H1 (cell line): ENCODE measurements at regions not wholly inside any gene's neighbourhood (a gene's known extent, or its start where the extent isn't known, plus 50 kb on each side); places are given as distances from the start of the nearest gene placed in this dataset.

ENCODE experiments used
- CTCF ChIA-PET: fragments of 300-600 bp; sonication (Branson Sonifier 250); formaldehyde crosslinking; loops from one replicate; lab custom pipeline; 2021; ENCODE audit not compliant: partially characterized antibody; lab: Charles Lee
- POLR2A ChIA-PET: fragments of 300-600 bp; sonication (Branson Sonifier 250); formaldehyde crosslinking; loops from one replicate; lab custom pipeline; 2021; ENCODE audit warnings: inconsistent platforms; ENCODE audit not compliant: partially characterized antibody; lab: Charles Lee
- DNase-seq, 2 experiments: peaks; one replicate each; pipeline versions ENCODE4 v3.0.0 to v3.0.0-alpha.2; 2010 to 2022; ENCODE audit warnings: low spot score in 2 of 2, low read depth in 1 of 2, mixed read lengths in 1 of 2
- FAIRE-seq: peaks from 2 replicates; lab custom pipeline; 2011; peaks lifted over from hg19 to GRCh38; lab: Jason Lieb, UNC
- H2AFZ ChIP-seq: 2 replicates; pipeline ENCODE4 v1.8.1; 2012; ENCODE audit warnings: low read length, inconsistent platforms
- H2AK5ac ChIP-seq: 2 replicates; pipeline ENCODE4 v1.6.1; 2013; ENCODE audit warnings: low read depth, low read length
- H2BK120ac ChIP-seq: replicated peaks from 2 replicates; pipeline ENCODE3; 2013; ENCODE audit warnings: low read depth, low read length, inconsistent platforms
- H2BK12ac ChIP-seq: 2 replicates; pipeline ENCODE4 v1.6.1; 2013; ENCODE audit warnings: low read depth, low read length
- H2BK15ac ChIP-seq: 2 replicates; pipeline ENCODE4 v1.6.1; 2013; ENCODE audit warnings: low read length
- H2BK20ac ChIP-seq: 2 replicates; pipeline ENCODE4 v1.6.1; 2013; ENCODE audit warnings: low read length
- H2BK5ac ChIP-seq: 2 replicates; pipeline ENCODE4 v1.6.1; 2013; ENCODE audit warnings: low read depth, low read length
- H3K14ac ChIP-seq: 2 replicates; pipeline ENCODE4 v1.6.1; 2013; ENCODE audit warnings: inconsistent platforms; ENCODE audit not compliant: insufficient read length
- H3K18ac ChIP-seq: 2 replicates; pipeline ENCODE4 v1.6.1; 2013; ENCODE audit warnings: low read length; ENCODE audit errors: extremely low read depth
- H3K23ac ChIP-seq: 2 replicates; pipeline ENCODE4 v1.6.1; 2013; ENCODE audit warnings: inconsistent platforms; ENCODE audit not compliant: insufficient read length
- H3K23me2 ChIP-seq: 2 replicates; pipeline ENCODE4 v1.6.1; 2013; ENCODE audit warnings: low read depth, low read length
- H3K27ac ChIP-seq: 2 replicates; pipeline ENCODE4 v1.6.1; 2011; ENCODE audit warnings: low read depth, low read length, inconsistent platforms
- H3K27me3 ChIP-seq, 4 experiments: replicated peaks in 1 of 4; 1 replicate in 1 of 4; 2 replicates in 3 of 4; pipeline versions ENCODE4 v1.6.1 to v1.8.1; 2011 to 2013; ENCODE audit warnings: low read length in 3 of 4, mild to moderate bottlenecking in 3 of 4, inconsistent platforms in 2 of 4, mixed read lengths in 2 of 4, moderate library complexity in 1 of 4; ENCODE audit not compliant: control insufficient read depth in 3 of 4, insufficient read depth in 3 of 4; ENCODE audit errors: extremely low read depth in 1 of 4
- H3K36me3 ChIP-seq, 4 experiments: 2 replicates each; pipeline versions ENCODE4 v1.6.1 to v1.8.1; 2011 to 2013; ENCODE audit warnings: mild to moderate bottlenecking in 4 of 4, low read length in 3 of 4, moderate library complexity in 2 of 4, control low read depth in 1 of 4, inconsistent platforms in 1 of 4; ENCODE audit not compliant: insufficient read depth in 4 of 4, control insufficient read depth in 2 of 4
- H3K4ac ChIP-seq: replicated peaks from 2 replicates; pipeline ENCODE3; 2013; ENCODE audit warnings: low read length, low read depth, mixed read lengths, inconsistent platforms; ENCODE audit not compliant: insufficient read length
- H3K4me1 ChIP-seq, 4 experiments: replicated peaks in 1 of 4; 1 replicate in 1 of 4; 2 replicates in 3 of 4; pipeline versions ENCODE4 v1.6.1 to v1.8.1; 2011 to 2013; ENCODE audit warnings: low read length in 3 of 4, inconsistent platforms in 2 of 4, mixed read lengths in 1 of 4; ENCODE audit not compliant: insufficient read depth in 4 of 4, control insufficient read depth in 3 of 4
- H3K4me2 ChIP-seq, 2 experiments: 2 replicates each; pipeline versions ENCODE4 v1.6.1 to v1.8.1; 2011 to 2013; ENCODE audit warnings: low read depth in 2 of 2, low read length in 2 of 2, control low read depth in 1 of 2, inconsistent platforms in 1 of 2, mild to moderate bottlenecking in 1 of 2; ENCODE audit not compliant: insufficient read depth in 1 of 2
- H3K4me3 ChIP-seq, 4 experiments: fragments of 200-600, 300-600 bp in 1 of 4; sonication (generic), shearing (Covaris generic), sonication (Bioruptor Twin) in 1 of 4; 2 replicates each; pipeline versions ENCODE4 v1.5.1 to v1.8.1; 2011 to 2016; ENCODE audit warnings: low read length in 4 of 4, low read depth in 3 of 4, control low read depth in 2 of 4, inconsistent platforms in 2 of 4, mild to moderate bottlenecking in 2 of 4, mixed read lengths in 1 of 4, moderate library complexity in 1 of 4; ENCODE audit not compliant: insufficient read depth in 2 of 4; ENCODE audit errors: extremely low read depth in 1 of 4
- H3K56ac ChIP-seq: replicated peaks from 2 replicates; pipeline ENCODE3; 2013; ENCODE audit warnings: low read depth, mild to moderate bottlenecking, mixed read lengths, low read length, inconsistent platforms; ENCODE audit not compliant: insufficient read length
- H3K79me1 ChIP-seq: 2 replicates; pipeline ENCODE4 v1.6.1; 2013; ENCODE audit warnings: low read depth, low read length, control low read depth
- H3K79me2 ChIP-seq, 2 experiments: 2 replicates each; pipeline versions ENCODE4 v1.6.1 to v1.8.1; 2012 to 2013; ENCODE audit warnings: low read length in 2 of 2, mild to moderate bottlenecking in 2 of 2, inconsistent platforms in 1 of 2; ENCODE audit not compliant: insufficient read depth in 2 of 2, control insufficient read depth in 1 of 2
- H3K9ac ChIP-seq, 4 experiments: replicated peaks in 1 of 4; 1 replicate in 1 of 4; 2 replicates in 3 of 4; pipeline versions ENCODE4 v1.6.1 to v1.8.1; 2011 to 2013; ENCODE audit warnings: low read depth in 3 of 4, low read length in 3 of 4, control low read depth in 2 of 4, mild to moderate bottlenecking in 2 of 4, moderate library complexity in 2 of 4, inconsistent platforms in 1 of 4; ENCODE audit errors: extremely low read depth in 1 of 4
- H3K9me3 ChIP-seq, 2 experiments: 2 replicates each; pipeline versions ENCODE4 v1.6.1 to v1.8.1; 2012 to 2013; ENCODE audit warnings: mild to moderate bottlenecking in 2 of 2, moderate library complexity in 2 of 2, control low read depth in 1 of 2, inconsistent platforms in 1 of 2, low read depth in 1 of 2, low read length in 1 of 2, mixed read lengths in 1 of 2; ENCODE audit not compliant: insufficient read depth in 2 of 2
- H4K20me1 ChIP-seq, 2 experiments: replicated peaks in 1 of 2; 2 replicates each; pipeline versions ENCODE3 to v1.8.1; 2011 to 2013; ENCODE audit warnings: inconsistent platforms in 2 of 2, low read length in 2 of 2, mild to moderate bottlenecking in 1 of 2; ENCODE audit not compliant: insufficient read depth in 2 of 2, control insufficient read depth in 1 of 2
- H4K5ac ChIP-seq: 2 replicates; pipeline ENCODE4 v1.6.1; 2013; ENCODE audit warnings: low read length, low read depth, mixed read lengths, inconsistent platforms; ENCODE audit not compliant: insufficient read length
- H4K8ac ChIP-seq: 2 replicates; pipeline ENCODE4 v1.8.0; 2013; ENCODE audit warnings: mild to moderate bottlenecking, moderate library complexity, low read length, inconsistent platforms; ENCODE audit not compliant: insufficient read depth; ENCODE audit errors: extremely low read depth
- H4K91ac ChIP-seq: replicated peaks from 2 replicates; pipeline ENCODE3; 2013; ENCODE audit warnings: low read length, mixed read lengths, inconsistent platforms; ENCODE audit not compliant: insufficient read length
- ASH2L ChIP-seq: fragments of 200-600, 300-600 bp; sonication (generic); IDR thresholded peaks from one replicate; pipeline ENCODE4 v1.7.1; 2017; ENCODE audit warnings: low read length
- EP300 ChIP-seq, 2 experiments: IDR thresholded peaks; 1 replicate in 1 of 2; 2 replicates in 1 of 2; pipeline ENCODE4 v1.6.1; 2011 to 2012; ENCODE audit warnings: low read depth in 2 of 2, low read length in 2 of 2, mild to moderate bottlenecking in 2 of 2, borderline replicate concordance in 1 of 2, inconsistent platforms in 1 of 2, moderate library complexity in 1 of 2
- JUN ChIP-seq: IDR thresholded peaks from 2 replicates; pipeline ENCODE4 v1.6.1; 2011; ENCODE audit warnings: low read depth, mild to moderate bottlenecking, improper control_type of control experiment, low read length
- POLR2AphosphoS5 ChIP-seq: IDR thresholded peaks from 2 replicates; pipeline ENCODE4 v1.6.1; 2011; ENCODE audit warnings: low read depth, low read length
- RBBP5 ChIP-seq: IDR thresholded peaks from 2 replicates; pipeline ENCODE4 v1.7.1; 2012; ENCODE audit warnings: low read depth, mild to moderate bottlenecking, inconsistent platforms, low read length, moderate library complexity, borderline replicate concordance
- SIRT6 ChIP-seq: IDR thresholded peaks from one replicate; pipeline ENCODE4 v1.7.1; 2012; ENCODE audit warnings: low read length, inconsistent platforms
- SIX5 ChIP-seq: IDR thresholded peaks from 2 replicates; pipeline ENCODE4 v1.6.1; 2011; ENCODE audit warnings: mild to moderate bottlenecking, low read depth, low read length
- SUZ12 ChIP-seq: fragments of 200-600 bp; sonication (generic); IDR thresholded peaks from 2 replicates; pipeline ENCODE4 v1.6.1; 2012; ENCODE audit warnings: mild to moderate bottlenecking, inconsistent platforms, low read length, moderate library complexity, mixed read lengths
- TAF7 ChIP-seq: optimal IDR thresholded peaks from 2 replicates; pipeline ENCODE3; 2011; ENCODE audit warnings: low read depth, mild to moderate bottlenecking, inconsistent platforms, low read length, moderate library complexity, borderline replicate concordance
- USF2 ChIP-seq: IDR thresholded peaks from 2 replicates; pipeline ENCODE4 v1.6.1; 2011; ENCODE audit warnings: low read length, improper control_type of control experiment
- YY1 ChIP-seq: IDR thresholded peaks from 2 replicates; pipeline ENCODE4 v1.6.1; 2011; ENCODE audit warnings: low read depth, mild to moderate bottlenecking, low read length
- WGBS, 2 experiments: shearing (Covaris generic) in 1 of 2; methylation state at CpG; one replicate each; pipeline versions ENCODE4 v1.1.6 to v1.1.7; 2013 to 2015; ENCODE audit warnings: low lambda C conversion rate in 2 of 2, mixed read lengths in 2 of 2, inconsistent platforms in 1 of 2, low coverage in 1 of 2, missing lambda C conversion rate in 1 of 2; ENCODE audit not compliant: insufficient replicate concordance in 2 of 2, insufficient coverage in 1 of 2, insufficient read length in 1 of 2; ENCODE audit errors: extremely low coverage in 1 of 2, missing lambda C conversion rate in 1 of 2; 5-methylcytosine and 5-hydroxymethylcytosine counted together
- TF ChIP-seq, protein P1 (sequence below): IDR thresholded peaks from 2 replicates; pipeline ENCODE4 v1.6.1; 2012; ENCODE audit warnings: inconsistent platforms

DNA sequence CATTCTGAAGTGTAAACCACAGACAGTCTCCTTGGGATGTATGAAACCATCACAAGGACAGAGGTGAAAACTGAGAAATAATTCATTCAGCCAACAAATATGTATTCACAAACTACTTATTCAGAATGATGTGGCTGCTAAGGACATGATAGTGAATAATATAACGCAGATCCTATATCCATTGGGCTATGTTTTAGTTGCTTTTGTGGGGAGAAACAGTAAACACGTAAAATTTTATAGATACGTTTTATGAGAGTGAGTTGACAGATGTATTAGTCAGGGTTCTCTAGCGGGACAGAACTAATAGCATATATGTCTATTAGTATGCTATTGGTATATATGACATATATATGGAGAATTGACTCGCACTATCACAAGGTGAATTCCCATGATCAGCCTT, 402.5 kb downstream of the RFPL4B start:
- H2BK5ac ChIP-seq, result no peak overlapping the region
- no peak overlapping the region for H2AFZ ChIP-seq
- H3K79me1 ChIP-seq, result no peaks in the 10 kb centered on the region
- no peak overlapping the region for H4K91ac ChIP-seq
- no peaks in the 10 kb centered on the region for H3K27me3 ChIP-seq
- TF ChIP-seq TAF7, result no peak
- no peak for TF ChIP-seq YY1
- TF ChIP-seq POLR2AphosphoS5, result no peak
- TF ChIP-seq SIX5, result no peak
- no peak for TF ChIP-seq ASH2L
- no peak for TF ChIP-seq SUZ12
- no peak for TF ChIP-seq SIRT6
- TF ChIP-seq JUN, result no peak
- TF ChIP-seq, protein P1, sequence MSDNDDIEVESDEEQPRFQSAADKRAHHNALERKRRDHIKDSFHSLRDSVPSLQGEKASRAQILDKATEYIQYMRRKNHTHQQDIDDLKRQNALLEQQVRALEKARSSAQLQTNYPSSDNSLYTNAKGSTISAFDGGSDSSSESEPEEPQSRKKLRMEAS, result no peak
- no peak for TF ChIP-seq EP300 (IDR thresholded peaks at IDR 0.05; ENCODE audit: borderline replicate concordance in 1 of 2, low read depth in 2 of 2, low read length in 2 of 2)
- TF ChIP-seq RBBP5, result no peak
- TF ChIP-seq USF2, result no peak
- H3K56ac ChIP-seq, result no peak overlapping the region
- ChIA-PET CTCF (no interaction called here), POLR2A (no interaction called here)
- H3K36me3 ChIP-seq, result no peaks in the 10 kb centered on the region
- H3K9ac ChIP-seq, result no peak overlapping the region
- no peak overlapping the region for H2AK5ac ChIP-seq
- FAIRE-seq (no peak), DNase-seq (no peak)
- no peaks in the 10 kb centered on the region for H4K20me1 ChIP-seq
- H3K18ac ChIP-seq, result no peak overlapping the region
- no peak overlapping the region for H3K4me2 ChIP-seq
- H3K14ac ChIP-seq, result no peak overlapping the region
- H2BK15ac ChIP-seq, result no peak overlapping the region
- H2BK120ac ChIP-seq, result no peak overlapping the region
- H4K5ac ChIP-seq, result no peak overlapping the region
- H3K23ac ChIP-seq, result no peak overlapping the region
- WGBS, 2 experiments, result 93% methylated on average over 5 of the region's 5 CpGs; no CpG with 5 or more reads in 1 of the 2 experiments
- no peak overlapping the region for H3K27ac ChIP-seq
- no peaks in the 10 kb centered on the region for H3K23me2 ChIP-seq
- H2BK20ac ChIP-seq, result no peak overlapping the region
- no peak overlapping the region for H2BK12ac ChIP-seq
- no peaks in the 10 kb centered on the region for H3K4me1 ChIP-seq
- H3K9me3 ChIP-seq, result no peaks in the 10 kb centered on the region
- no peak overlapping the region for H3K4me3 ChIP-seq
- H3K79me2 ChIP-seq, result no peaks in the 10 kb centered on the region
- H4K8ac ChIP-seq, result no peak overlapping the region
- no peak overlapping the region for H3K4ac ChIP-seq
